T-helper 2 cell treated with Interferon-gamma antibody and Interleukin-4, amounts not matched to agents 5 μg/mL and 100 μg/mL, for 36 hours (primary cell): ENCODE measurements at regions not wholly inside any gene's neighbourhood (a gene's known extent, or its start where the extent isn't known, plus 50 kb on each side); places are given as distances from the start of the nearest gene placed in this dataset.

Source experiments
- DNase-seq: peaks from one replicate; pipeline ENCODE4 v3.0.0; 2021; ENCODE audit warnings: low spot score
- H3K27ac Mint-ChIP-seq: one replicate; pipeline ENCODE4 v1.8.0; 2021; ENCODE audit warnings: mild to moderate bottlenecking, mixed read lengths
- H3K27me3 Mint-ChIP-seq: one replicate; pipeline ENCODE4 v1.8.0; 2021; ENCODE audit warnings: low read depth, mixed read lengths
- H3K36me3 Mint-ChIP-seq: one replicate; pipeline ENCODE4 v1.8.0; 2021; ENCODE audit warnings: low read depth, mixed read lengths
- H3K4me1 Mint-ChIP-seq: one replicate; pipeline ENCODE4 v1.8.0; 2021; ENCODE audit warnings: low read depth, mixed read lengths
- H3K4me3 Mint-ChIP-seq: one replicate; pipeline ENCODE4 v1.8.0; 2022; ENCODE audit warnings: mild to moderate bottlenecking, moderate library complexity, mixed read lengths
- H3K9me3 Mint-ChIP-seq: one replicate; pipeline ENCODE4 v1.8.0; 2021; ENCODE audit warnings: mixed read lengths

GRCh38 chr15:81987628-81988027, 58.2 kb downstream of the MEX3B start:
- no peaks in the 10 kb centered on the region for H3K27me3 Mint-ChIP-seq
- H3K36me3 Mint-ChIP-seq, result no peaks in the 10 kb centered on the region
- peaks cover 9% of the 10 kb centered on the region for H3K9me3 Mint-ChIP-seq
- no peaks in the 10 kb centered on the region for H3K4me1 Mint-ChIP-seq
- no peak overlapping the region for H3K4me3 Mint-ChIP-seq
- DNase-seq, result no peak
- no peak overlapping the region for H3K27ac Mint-ChIP-seq

GRCh38 chr15:81983497-81983896, 62.3 kb downstream of the MEX3B start:
- H3K4me1 Mint-ChIP-seq, result no peaks in the 10 kb centered on the region
- H3K27me3 Mint-ChIP-seq, result no peaks in the 10 kb centered on the region
- peaks cover under 1% of the 10 kb centered on the region for H3K9me3 Mint-ChIP-seq
- H3K27ac Mint-ChIP-seq, result no peak overlapping the region
- no peak overlapping the region for H3K4me3 Mint-ChIP-seq
- no peak for DNase-seq
- no peaks in the 10 kb centered on the region for H3K36me3 Mint-ChIP-seq

- H3K4me1 Mint-ChIP-seq, result no peaks in the 10 kb centered on the region
- DNase-seq, result no peak
- H3K9me3 Mint-ChIP-seq, result peaks cover 7% of the 10 kb centered on the region
- H3K36me3 Mint-ChIP-seq, result no peaks in the 10 kb centered on the region
- H3K27me3 Mint-ChIP-seq, result no peaks in the 10 kb centered on the region
- no peak overlapping the region for H3K27ac Mint-ChIP-seq
- no peak overlapping the region for H3K4me3 Mint-ChIP-seq
Observed at GRCh38 chr15:81982808-81983207, 63.0 kb downstream of the MEX3B start.

GRCh38 chr15:81981908-81982307, 63.9 kb downstream of the MEX3B start:
- Mint-ChIP-seq H3K36me3 (no peaks in the 10 kb centered on the region), H3K27me3 (no peaks in the 10 kb centered on the region), H3K9me3 (peaks cover 14% of the 10 kb centered on the region), H3K4me1 (no peaks in the 10 kb centered on the region), H3K4me3 (no peak overlapping the region), H3K27ac (no peak overlapping the region)
- DNase-seq, result no peak

- peaks cover 22% of the 10 kb centered on the region for H3K9me3 Mint-ChIP-seq
- H3K4me1 Mint-ChIP-seq, result no peaks in the 10 kb centered on the region
- H3K36me3 Mint-ChIP-seq, result no peaks in the 10 kb centered on the region
- H3K27ac Mint-ChIP-seq, result no peak overlapping the region
- DNase-seq, result no peak
- H3K27me3 Mint-ChIP-seq, result no peaks in the 10 kb centered on the region
- H3K4me3 Mint-ChIP-seq, result no peak overlapping the region
Observed at GRCh38 chr15:81977464-81977863, 68.4 kb downstream of the MEX3B start.

GRCh38 chr15:81968691-81969090, 77.1 kb downstream of the MEX3B start:
- DNase-seq, result no peak
- H3K27me3 Mint-ChIP-seq, result no peaks in the 10 kb centered on the region
- no peak overlapping the region for H3K27ac Mint-ChIP-seq
- no peak overlapping the region for H3K4me3 Mint-ChIP-seq
- H3K36me3 Mint-ChIP-seq, result no peaks in the 10 kb centered on the region
- no peaks in the 10 kb centered on the region for H3K9me3 Mint-ChIP-seq
- no peaks in the 10 kb centered on the region for H3K4me1 Mint-ChIP-seq

- no peak overlapping the region for H3K27ac Mint-ChIP-seq
- H3K9me3 Mint-ChIP-seq, result no peaks in the 10 kb centered on the region
- no peaks in the 10 kb centered on the region for H3K27me3 Mint-ChIP-seq
- H3K4me3 Mint-ChIP-seq, result no peak overlapping the region
- no peak for DNase-seq
- no peaks in the 10 kb centered on the region for H3K4me1 Mint-ChIP-seq
- no peaks in the 10 kb centered on the region for H3K36me3 Mint-ChIP-seq
Observed at GRCh38 chr15:81966631-81967030, 79.2 kb downstream of the MEX3B start.

- Mint-ChIP-seq H3K4me3 (no peak overlapping the region), H3K9me3 (no peaks in the 10 kb centered on the region), H3K4me1 (no peaks in the 10 kb centered on the region), H3K27me3 (no peaks in the 10 kb centered on the region), H3K27ac (no peak overlapping the region), H3K36me3 (no peaks in the 10 kb centered on the region)
- DNase-seq, result no peak
Observed at GRCh38 chr15:81962482-81962881, 83.3 kb downstream of the MEX3B start.

- Mint-ChIP-seq H3K27me3 (no peaks in the 10 kb centered on the region), H3K27ac (no peak overlapping the region), H3K4me3 (no peak overlapping the region), H3K4me1 (no peaks in the 10 kb centered on the region), H3K36me3 (no peaks in the 10 kb centered on the region), H3K9me3 (no peaks in the 10 kb centered on the region)
- no peak for DNase-seq
Observed at GRCh38 chr15:81959196-81959595, 86.6 kb downstream of the MEX3B start.

GRCh38 chr15:81957698-81958097, 88.1 kb downstream of the MEX3B start:
- H3K4me1 Mint-ChIP-seq, result no peaks in the 10 kb centered on the region
- H3K9me3 Mint-ChIP-seq, result no peaks in the 10 kb centered on the region
- no peak for DNase-seq
- no peak overlapping the region for H3K4me3 Mint-ChIP-seq
- H3K27me3 Mint-ChIP-seq, result no peaks in the 10 kb centered on the region
- no peak overlapping the region for H3K27ac Mint-ChIP-seq
- no peaks in the 10 kb centered on the region for H3K36me3 Mint-ChIP-seq

GRCh38 chr15:81955382-81956062, 90.3 kb downstream of the MEX3B start:
- Mint-ChIP-seq H3K36me3 (no peaks in the 10 kb centered on the region), H3K27ac (no peak overlapping the region), H3K4me1 (no peaks in the 10 kb centered on the region), H3K4me3 (no peak overlapping the region), H3K27me3 (no peaks in the 10 kb centered on the region), H3K9me3 (no peaks in the 10 kb centered on the region)
- no peak for DNase-seq

GRCh38 chr15:81954158-81954783, 91.5 kb downstream of the MEX3B start:
- H3K36me3 Mint-ChIP-seq, result no peaks in the 10 kb centered on the region
- H3K27ac Mint-ChIP-seq, result no peak overlapping the region

GRCh38 chr15:81950841-81951414, 94.9 kb downstream of the MEX3B start:
- Mint-ChIP-seq H3K27me3 (no peaks in the 10 kb centered on the region), H3K9me3 (no peaks in the 10 kb centered on the region), H3K4me1 (no peaks in the 10 kb centered on the region), H3K27ac (no peak overlapping the region), H3K4me3 (no peak overlapping the region), H3K36me3 (no peaks in the 10 kb centered on the region)
- DNase-seq, result no peak

More at GRCh38 chr15:81954158-81954783, 91.5 kb downstream of the MEX3B start:
- Mint-ChIP-seq H3K9me3 (no peaks in the 10 kb centered on the region), H3K4me3 (no peak overlapping the region), H3K27me3 (no peaks in the 10 kb centered on the region), H3K4me1 (no peaks in the 10 kb centered on the region)
- no peak for DNase-seq

GRCh38 chr15:81948751-81949150, 97.1 kb downstream of the MEX3B start:
- H3K27me3 Mint-ChIP-seq, result no peaks in the 10 kb centered on the region

More at GRCh38 chr15:81948751-81949150, 97.1 kb downstream of the MEX3B start:
- no peak for DNase-seq
- H3K9me3 Mint-ChIP-seq, result no peaks in the 10 kb centered on the region
- H3K36me3 Mint-ChIP-seq, result no peaks in the 10 kb centered on the region
- no peak overlapping the region for H3K27ac Mint-ChIP-seq
- H3K4me3 Mint-ChIP-seq, result no peak overlapping the region
- no peaks in the 10 kb centered on the region for H3K4me1 Mint-ChIP-seq
